NCI-H187 treated with DMSO at 0.1 percent for 48 hours (cell line): ENCODE measurements at regions not wholly inside any gene's neighbourhood (a gene's known extent, or its start where the extent isn't known, plus 50 kb on each side); places are given as distances from the start of the nearest gene placed in this dataset.
"Not testable (repeated sequence)": the region's sequence is repeated elsewhere in the genome, so short reads cannot be mapped to it uniquely, and the experiment has no call there.

Experiments used
- DNase-seq: peaks from one replicate; lab custom pipeline; 2025; lab: John Stamatoyannopoulos, UW

- no peak for DNase-seq
Measured at GRCh38 chr21:18831942-18832676, 428.5 kb upstream of the TMPRSS15 start.

GRCh38 chr21:18832950-18833349, 429.4 kb upstream of the TMPRSS15 start:
- DNase-seq: no peak

DNA sequence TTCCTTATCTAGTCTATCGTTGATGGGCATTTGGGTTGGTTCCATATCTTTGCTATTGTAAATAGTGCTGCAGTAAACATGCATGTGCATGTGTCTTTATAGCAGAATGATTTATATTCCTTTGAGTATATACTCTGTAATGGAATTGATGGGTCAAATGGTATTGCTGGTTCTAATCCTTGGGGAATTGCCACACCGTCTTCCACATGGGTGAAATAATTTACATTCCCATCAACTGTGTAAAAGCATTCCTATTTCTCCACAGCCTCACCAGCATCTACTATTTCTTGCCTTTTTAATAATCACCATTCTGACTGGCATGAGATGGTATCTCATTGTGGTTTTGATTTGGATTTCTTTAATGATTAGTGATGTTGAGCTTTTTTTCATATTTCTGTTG, 430.5 kb upstream of the TMPRSS15 start:
- not testable (repeated sequence) for DNase-seq

GRCh38 chr21:18840239-18840638, 436.7 kb upstream of the TMPRSS15 start:
- DNase-seq: no peak

DNA sequence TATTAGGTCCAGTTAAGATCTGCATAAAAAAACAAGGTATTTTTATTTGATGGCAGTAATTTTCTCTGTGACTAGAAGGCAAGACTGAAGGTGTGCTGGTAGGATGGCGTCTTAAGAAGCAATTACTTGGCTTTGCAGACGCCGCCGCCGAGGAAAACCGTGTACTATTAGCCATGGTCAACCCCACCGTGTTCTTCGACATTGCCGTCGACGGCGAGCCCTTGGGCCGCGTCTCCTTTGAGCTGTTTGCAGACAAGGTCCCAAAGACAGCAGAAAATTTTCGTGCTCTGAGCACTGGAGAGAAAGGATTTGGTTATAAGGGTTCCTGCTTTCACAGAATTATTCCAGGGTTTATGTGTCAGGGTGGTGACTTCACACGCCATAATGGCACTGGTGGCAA, 454.0 kb upstream of the TMPRSS15 start:
- DNase-seq: not testable (repeated sequence)

DNA sequence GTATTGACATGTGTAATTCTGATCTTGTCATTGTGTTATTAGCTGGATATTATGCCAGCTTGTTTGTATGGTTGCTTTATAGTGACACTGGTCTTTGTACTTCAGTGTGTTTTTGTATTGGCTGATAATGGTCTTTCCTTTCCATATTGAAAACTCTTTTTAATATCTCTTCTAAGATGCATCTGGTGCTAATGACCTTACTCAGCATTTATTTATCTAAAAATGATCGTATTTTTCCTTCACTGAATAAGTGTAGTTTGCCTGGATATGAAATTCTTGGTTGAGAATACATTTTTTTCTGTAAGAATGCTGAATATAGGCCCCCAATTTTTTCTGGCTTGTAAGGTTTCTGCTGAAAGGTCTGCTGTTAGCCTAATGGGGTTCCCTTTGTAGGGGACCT, 465.5 kb upstream of the TMPRSS15 start:
- no peak for DNase-seq

- no peak for DNase-seq
Measured at GRCh38 chr21:18877917-18878316, 474.3 kb upstream of the TMPRSS15 start.

DNA sequence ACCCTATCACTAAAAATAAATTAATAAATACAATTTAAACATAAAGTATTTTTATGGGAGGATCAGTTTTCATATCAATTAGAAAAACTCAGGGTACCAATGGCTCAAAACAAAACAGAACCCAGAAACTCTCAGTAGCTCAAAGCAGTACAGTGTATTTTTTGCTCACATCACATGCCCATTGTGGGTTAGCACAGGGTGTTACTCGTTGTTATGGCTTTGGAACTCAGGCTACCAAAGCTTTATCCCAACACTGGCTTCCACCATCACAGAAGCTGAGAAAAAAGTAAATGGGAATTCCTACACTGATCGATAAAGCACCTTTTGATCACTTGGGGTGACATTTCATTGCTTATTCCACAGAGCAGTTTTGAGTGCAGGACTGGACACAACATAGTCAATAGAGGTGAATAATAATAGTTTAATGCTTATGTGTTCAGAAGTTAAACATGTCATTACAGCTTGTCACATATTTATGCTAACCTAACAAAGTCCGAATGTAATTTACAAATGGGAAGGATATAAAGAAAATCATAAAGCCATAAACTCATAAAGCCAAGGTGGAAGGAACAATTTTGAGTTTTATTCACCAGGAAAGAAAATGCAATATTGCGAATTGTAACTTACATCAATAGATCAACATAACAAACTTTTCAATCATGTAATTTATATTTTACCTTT, 484.5 kb upstream of the TMPRSS15 start:
- DNase-seq: no peak

GRCh38 chr21:18893406-18893805, 489.8 kb upstream of the TMPRSS15 start:
- DNase-seq: no peak

GRCh38 chr21:18894387-18894786, 490.8 kb upstream of the TMPRSS15 start:
- no peak for DNase-seq

- no peak for DNase-seq
Measured at GRCh38 chr21:18899261-18899660, 495.7 kb upstream of the TMPRSS15 start.

GRCh38 chr21:18902660-18903059, 499.1 kb upstream of the TMPRSS15 start:
- DNase-seq: no peak

GRCh38 chr21:18907076-18907475, 503.5 kb upstream of the TMPRSS15 start:
- no peak for DNase-seq

DNA sequence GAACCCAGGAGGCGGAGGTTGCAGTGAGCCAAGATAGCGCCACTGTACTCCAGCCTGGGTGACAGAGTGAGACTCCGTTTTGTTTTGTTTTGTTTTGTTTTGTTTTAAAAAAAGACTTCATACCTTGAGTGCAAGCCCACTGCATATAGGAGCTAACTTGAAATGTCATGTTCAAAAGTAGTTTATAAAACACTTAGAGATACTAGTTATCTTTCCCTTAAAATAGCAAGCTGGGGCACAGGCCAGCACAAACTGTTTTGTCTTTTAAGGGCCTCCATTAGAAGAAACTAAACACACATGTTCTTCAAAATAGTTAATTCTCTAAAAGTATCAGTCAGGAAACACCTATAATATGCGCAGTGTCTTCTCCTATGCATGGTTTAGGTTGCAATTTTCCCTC, 505.1 kb upstream of the TMPRSS15 start:
- no peak for DNase-seq

DNA sequence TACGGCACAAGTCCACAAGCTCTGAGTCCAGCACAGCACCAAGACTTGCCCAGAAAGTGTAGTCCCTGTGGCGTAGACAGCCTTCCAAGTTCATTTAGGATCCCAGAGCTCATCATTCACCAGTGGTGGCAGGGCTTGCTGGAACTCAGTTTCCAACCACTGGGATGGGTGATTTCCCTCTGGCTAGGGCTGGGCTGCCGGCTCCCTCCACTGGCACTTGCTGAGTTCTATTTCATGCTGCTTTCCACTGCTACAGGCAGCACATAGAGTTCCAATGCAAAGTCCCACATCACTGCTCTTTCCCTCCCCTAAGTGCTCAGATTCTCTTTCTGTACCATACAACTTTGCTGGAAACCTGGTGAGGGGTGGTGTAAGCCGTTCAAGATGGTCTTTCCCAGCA, 510.3 kb upstream of the TMPRSS15 start:
- DNase-seq: no peak

GRCh38 chr21:18914570-18914969, 511.0 kb upstream of the TMPRSS15 start:
- DNase-seq: no peak

DNA sequence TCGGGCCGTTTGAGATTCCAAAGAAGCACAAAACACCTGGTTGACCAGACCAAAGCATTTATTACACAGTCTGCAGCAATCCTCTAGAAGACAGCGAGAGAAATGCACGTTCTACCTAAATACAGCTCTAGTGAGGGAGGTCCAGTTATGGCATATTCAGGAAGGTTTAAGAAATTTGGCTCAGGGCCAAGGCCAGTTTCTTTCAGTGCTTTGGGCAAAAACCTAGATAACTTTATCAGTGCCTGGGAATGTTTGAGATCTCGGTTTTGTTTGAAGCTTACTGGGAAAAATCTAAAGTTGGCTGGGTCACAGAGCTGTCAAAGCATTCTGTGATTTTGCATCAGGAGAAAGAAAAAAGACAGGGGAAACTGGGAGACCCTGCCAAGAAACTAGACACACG, 514.0 kb upstream of the TMPRSS15 start:
- DNase-seq: no peak

GRCh38 chr21:18931237-18931636, 527.7 kb upstream of the TMPRSS15 start:
- DNase-seq: no peak

DNA sequence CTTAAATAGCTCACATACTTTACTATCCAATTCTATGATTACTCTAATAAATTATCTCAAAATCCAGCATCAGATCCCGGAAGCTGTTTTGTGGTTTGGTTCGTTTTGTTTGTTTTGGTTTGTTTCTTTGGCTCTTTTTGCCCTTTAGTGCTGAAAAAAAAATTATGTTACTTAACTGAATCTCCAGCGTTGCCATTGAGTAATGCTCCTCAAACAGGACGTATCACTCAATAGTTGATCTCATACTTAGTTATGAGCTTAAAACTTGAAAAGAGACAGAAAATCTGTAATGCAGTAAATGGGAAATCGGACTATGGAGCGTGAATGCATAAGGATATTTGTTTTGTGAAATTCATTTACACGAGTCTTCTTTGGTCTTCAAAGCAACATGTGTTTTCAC, 533.8 kb upstream of the TMPRSS15 start:
- DNase-seq: no peak

DNA sequence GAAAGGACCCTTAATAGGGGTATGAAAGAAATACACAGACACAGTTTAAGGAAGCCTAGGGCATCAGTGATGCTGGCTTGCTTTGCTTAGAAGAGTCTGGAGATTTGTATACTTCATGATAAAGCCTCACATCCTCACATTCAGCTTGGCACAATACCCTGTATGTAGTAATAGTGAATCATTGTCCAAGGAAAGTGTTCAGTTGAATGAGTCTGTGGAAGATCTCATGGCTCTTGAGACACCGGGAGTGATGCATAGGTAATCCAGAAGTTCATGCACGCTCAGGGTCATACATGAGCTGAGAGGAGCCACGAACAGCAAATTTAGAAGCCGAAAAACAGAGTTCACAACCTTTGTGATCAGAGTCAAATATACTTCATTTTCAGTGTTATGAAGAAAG, 537.2 kb upstream of the TMPRSS15 start:
- DNase-seq: no peak

DNA sequence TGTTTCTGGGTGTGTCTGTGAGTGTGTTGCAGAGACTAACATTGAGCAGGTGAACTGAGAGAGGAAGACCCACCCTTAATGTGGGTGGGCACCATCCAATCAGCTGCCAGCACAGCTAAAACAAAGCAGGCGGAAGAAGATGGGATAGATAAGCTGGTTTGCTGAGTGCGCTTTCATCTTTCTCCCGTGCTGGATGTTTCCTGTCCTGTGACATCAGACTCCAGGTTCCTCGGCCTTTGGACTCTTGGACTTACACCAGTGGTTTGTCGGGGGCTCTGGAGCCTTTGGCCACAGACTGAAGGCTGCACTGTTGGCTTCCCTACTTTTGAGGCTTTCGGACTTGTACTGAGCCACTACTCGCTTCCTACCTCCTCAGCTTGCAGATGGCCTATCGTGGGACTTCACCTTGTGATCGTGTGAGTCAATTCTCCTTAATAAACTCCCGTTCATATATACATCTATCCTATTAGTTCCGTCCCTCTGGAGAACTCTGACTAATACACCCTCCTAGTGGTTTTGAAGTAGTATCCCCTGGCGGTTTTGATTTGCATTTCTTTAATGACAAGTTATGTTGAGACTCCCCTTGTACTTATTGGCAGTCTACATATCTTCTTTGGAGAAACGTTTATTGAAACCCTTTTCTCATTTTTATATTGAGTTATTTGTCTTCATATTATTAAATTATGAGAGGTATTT, 546.6 kb upstream of the TMPRSS15 start:
- DNase-seq: no peak

DNA sequence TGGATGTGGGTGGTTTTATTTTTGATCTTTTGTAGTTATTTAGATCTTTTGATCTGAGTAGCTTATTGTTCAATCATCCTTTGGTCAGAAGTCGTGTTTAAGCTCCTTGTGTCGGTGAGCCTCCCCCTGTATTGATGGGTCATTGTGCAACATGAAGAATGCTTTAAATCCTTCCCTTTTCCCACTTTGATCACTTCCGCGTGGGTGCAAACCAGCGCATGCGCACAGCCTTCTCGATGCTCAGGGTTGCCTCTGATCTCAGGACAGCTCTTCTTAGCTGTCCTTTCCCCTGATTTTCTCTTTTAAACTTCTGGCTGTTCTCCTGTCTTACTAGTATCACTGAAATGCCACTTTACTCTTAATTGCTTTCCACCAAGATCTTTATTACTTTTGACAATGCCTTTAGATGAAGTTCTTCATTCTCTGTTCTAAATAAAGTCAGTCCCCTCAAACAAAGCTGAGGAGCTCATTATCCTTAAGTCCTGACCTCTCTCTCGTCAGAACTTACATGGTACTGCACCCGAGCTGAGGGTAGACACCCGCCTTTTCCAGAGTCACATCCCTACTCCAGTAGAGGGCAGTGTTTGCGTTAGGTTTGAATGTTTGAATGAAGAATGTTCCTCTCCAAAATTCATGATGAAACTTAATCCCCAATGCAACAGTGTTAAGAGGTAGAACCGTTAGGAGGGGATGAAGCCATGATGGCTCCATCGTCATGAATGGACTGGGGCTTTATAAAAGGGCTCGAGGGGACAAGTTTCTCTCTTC, 547.9 kb upstream of the TMPRSS15 start:
- DNase-seq: no peak
